ENCODE measurements at regions not wholly inside any gene's neighbourhood (a gene's known extent, or its start where the extent isn't known, plus 50 kb on each side); places are given as distances from the start of the nearest gene placed in this dataset.

DNA sequence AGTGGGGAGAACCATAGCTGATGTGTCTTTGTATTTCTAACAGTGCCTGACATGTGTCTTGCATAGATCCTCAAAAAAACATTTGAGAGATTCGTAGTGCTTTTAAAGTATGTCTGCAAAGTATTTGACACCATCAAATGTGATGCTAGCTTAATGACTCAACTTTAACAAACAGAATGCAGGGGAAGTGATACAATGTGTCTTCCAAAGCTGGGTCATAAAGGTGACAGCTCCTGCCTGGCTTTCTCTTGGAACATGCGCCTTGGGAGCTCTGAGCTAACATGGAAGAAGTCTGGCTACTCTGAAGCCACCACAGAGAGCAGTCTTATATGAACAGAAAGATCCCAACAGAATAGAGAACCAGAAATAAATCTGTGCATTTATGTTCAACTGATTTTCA is 78.2 kb downstream of the C1D start:
- Histone ChIP-seq H3K27me3 (no peaks in the 10 kb centered on the region), H3K4me3 (no peak overlapping the region), H3K27ac (replicated peaks in 1 of 4) (no peak overlapping the region), H3K9me3 (peaks cover 0 to 13% (median 10%) of the 10 kb centered on the region in 4 donors), H3K4me1 (peaks cover 0 to 10% (median 1%) of the 10 kb centered on the region in 4 donors), H3K36me3 (no peaks in the 10 kb centered on the region)
- TF ChIP-seq POLR2AphosphoS5 (IDR thresholded peaks at IDR 0.05) (no peak), EP300 (IDR thresholded peaks at IDR 0.05) (no peak), POLR2A (IDR thresholded peaks at IDR 0.05; ENCODE audit: low read depth) (no peak)
- TF ChIP-seq, protein P1, sequence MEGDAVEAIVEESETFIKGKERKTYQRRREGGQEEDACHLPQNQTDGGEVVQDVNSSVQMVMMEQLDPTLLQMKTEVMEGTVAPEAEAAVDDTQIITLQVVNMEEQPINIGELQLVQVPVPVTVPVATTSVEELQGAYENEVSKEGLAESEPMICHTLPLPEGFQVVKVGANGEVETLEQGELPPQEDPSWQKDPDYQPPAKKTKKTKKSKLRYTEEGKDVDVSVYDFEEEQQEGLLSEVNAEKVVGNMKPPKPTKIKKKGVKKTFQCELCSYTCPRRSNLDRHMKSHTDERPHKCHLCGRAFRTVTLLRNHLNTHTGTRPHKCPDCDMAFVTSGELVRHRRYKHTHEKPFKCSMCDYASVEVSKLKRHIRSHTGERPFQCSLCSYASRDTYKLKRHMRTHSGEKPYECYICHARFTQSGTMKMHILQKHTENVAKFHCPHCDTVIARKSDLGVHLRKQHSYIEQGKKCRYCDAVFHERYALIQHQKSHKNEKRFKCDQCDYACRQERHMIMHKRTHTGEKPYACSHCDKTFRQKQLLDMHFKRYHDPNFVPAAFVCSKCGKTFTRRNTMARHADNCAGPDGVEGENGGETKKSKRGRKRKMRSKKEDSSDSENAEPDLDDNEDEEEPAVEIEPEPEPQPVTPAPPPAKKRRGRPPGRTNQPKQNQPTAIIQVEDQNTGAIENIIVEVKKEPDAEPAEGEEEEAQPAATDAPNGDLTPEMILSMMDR (IDR thresholded peaks at IDR 0.05) = no peak
- intact Hi-C loops (cut with DNase I) = no loop called here
- DNase-seq (ENCODE audit: extremely low spot score) = no peak
- 89% methylated on average over 2 of the region's 2 CpGs for WGBS

DNA sequence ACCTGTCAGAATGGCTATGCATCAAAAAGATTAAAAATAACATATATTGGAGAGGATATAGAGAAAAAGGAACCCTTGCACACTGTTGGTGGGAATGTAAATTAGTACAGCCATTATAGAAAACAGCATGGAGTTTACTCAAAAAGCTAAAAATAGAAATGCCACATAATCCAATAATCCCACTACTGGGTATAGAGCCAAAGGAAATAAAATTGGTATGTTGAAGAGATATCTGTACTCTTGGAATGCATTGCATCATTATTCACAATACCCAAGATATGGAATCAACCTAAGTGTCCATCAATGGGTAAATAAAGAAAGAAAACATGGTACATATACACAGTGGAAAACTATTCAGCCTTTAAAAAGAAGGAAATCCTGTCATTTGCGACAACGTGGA is 77.2 kb downstream of the C1D start:
- no peak for DNase-seq (ENCODE audit: extremely low spot score)
- H3K4me3 ChIP-seq = no peak overlapping the region
- H3K9me3 ChIP-seq = peaks cover 0 to 8% (median 6%) of the 10 kb centered on the region in 4 donors
- TF ChIP-seq EP300 (IDR thresholded peaks at IDR 0.05) (no peak), POLR2A (IDR thresholded peaks at IDR 0.05; ENCODE audit: low read depth) (no peak), POLR2AphosphoS5 (IDR thresholded peaks at IDR 0.05) (no peak)
- TF ChIP-seq, protein P1 (IDR thresholded peaks at IDR 0.05) = no peak
- H3K4me1 ChIP-seq = peaks cover 0 to 10% (median 1%) of the 10 kb centered on the region in 4 donors
- H3K27me3 ChIP-seq = no peaks in the 10 kb centered on the region
- no peak overlapping the region for H3K27ac ChIP-seq (replicated peaks in 1 of 4)
- no peaks in the 10 kb centered on the region for H3K36me3 ChIP-seq
- intact Hi-C loops (cut with DNase I) = no loop called here
- 90% methylated on average over 2 of the region's 2 CpGs for WGBS

DNA sequence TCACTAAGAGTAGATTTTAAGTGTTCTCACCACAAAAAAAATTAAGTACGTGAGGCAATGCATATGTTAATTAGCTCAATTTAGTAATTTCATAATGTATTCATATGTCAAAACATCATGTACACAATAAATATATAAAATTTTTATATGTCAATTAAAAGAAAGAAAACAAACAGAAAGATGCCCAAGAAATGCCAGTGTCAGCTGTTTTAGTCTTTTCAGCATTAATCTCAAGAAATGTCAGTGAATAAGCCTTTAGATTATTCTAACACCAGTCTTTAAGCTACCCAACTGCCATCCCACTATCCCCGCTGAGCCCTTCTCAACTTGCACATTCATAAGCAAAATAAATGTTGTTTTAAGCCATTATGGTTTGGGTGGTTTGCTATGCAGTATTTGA is 76.5 kb downstream of the C1D start:
- Histone ChIP-seq H3K27ac (replicated peaks in 1 of 4) (no peak overlapping the region), H3K9me3 (peaks cover 0 to 2% (median under 1%) of the 10 kb centered on the region in 4 donors), H3K36me3 (no peaks in the 10 kb centered on the region), H3K27me3 (no peaks in the 10 kb centered on the region), H3K4me1 (peaks cover 0 to 10% (median 1%) of the 10 kb centered on the region in 4 donors), H3K4me3 (no peak overlapping the region)
- DNase-seq (ENCODE audit: extremely low spot score) = no peak
- intact Hi-C loops (cut with DNase I) = no loop called here
- WGBS = 95% methylated on average over 2 of the region's 2 CpGs
- TF ChIP-seq POLR2A (IDR thresholded peaks at IDR 0.05; ENCODE audit: low read depth) (no peak), EP300 (IDR thresholded peaks at IDR 0.05) (no peak), POLR2AphosphoS5 (IDR thresholded peaks at IDR 0.05) (no peak)
- TF ChIP-seq, protein P1 (IDR thresholded peaks at IDR 0.05) = no peak
